Stimulated activated CD4-positive, alpha-beta T cell treated with anti-CD3 and anti-CD28 coated beads, Interleukin-15, amount 100 ng/mL, for 24 hours (primary cell): ENCODE measurements at regions not wholly inside any gene's neighbourhood (a gene's known extent, or its start where the extent isn't known, plus 50 kb on each side); places are given as distances from the start of the nearest gene placed in this dataset.
"Not testable (repeated sequence)": the region's sequence is repeated elsewhere in the genome, so short reads cannot be mapped to it uniquely, and the experiment has no call there.

Experiments used
- DNase-seq: peaks from one replicate; pipeline ENCODE4 v3.0.0-alpha.2; 2020

GRCh38 chr12:90585640-90586304, 369.2 kb downstream of the CCER1 start:
- no peak for DNase-seq

GRCh38 chr12:90576707-90577106, 378.3 kb downstream of the CCER1 start:
- DNase-seq: no peak

- DNase-seq: no peak
Measured at GRCh38 chr12:90575995-90576394, 379.0 kb downstream of the CCER1 start.

GRCh38 chr12:90574676-90575075, 380.3 kb downstream of the CCER1 start:
- DNase-seq: no peak

- DNase-seq: no peak
Measured at GRCh38 chr12:90572778-90573177, 382.2 kb downstream of the CCER1 start.

- no peak for DNase-seq
Measured at GRCh38 chr12:90569685-90570084, 385.3 kb downstream of the CCER1 start.

GRCh38 chr12:90562671-90563070, 392.3 kb downstream of the CCER1 start:
- no peak for DNase-seq

- no peak for DNase-seq
Measured at GRCh38 chr12:90548595-90548994, 406.4 kb downstream of the CCER1 start.

- DNase-seq: no peak
Measured at GRCh38 chr12:90546511-90546910, 408.5 kb downstream of the CCER1 start.

- no peak for DNase-seq
Measured at GRCh38 chr12:90543841-90544240, 411.1 kb downstream of the CCER1 start.

GRCh38 chr12:90543374-90543773, 411.6 kb downstream of the CCER1 start:
- no peak for DNase-seq

GRCh38 chr12:90542852-90543251, 412.1 kb downstream of the CCER1 start:
- not testable (repeated sequence) for DNase-seq

- not testable (repeated sequence) for DNase-seq
Measured at GRCh38 chr12:90533828-90534227, 421.1 kb downstream of the CCER1 start.

GRCh38 chr12:90520002-90520734, 434.8 kb downstream of the CCER1 start:
- no peak for DNase-seq

- no peak for DNase-seq
Measured at GRCh38 chr12:90519285-90519684, 435.7 kb downstream of the CCER1 start.

GRCh38 chr12:90515199-90516175, 439.5 kb downstream of the CCER1 start:
- no peak for DNase-seq

- DNase-seq: no peak
Measured at GRCh38 chr12:90514325-90514724, 440.7 kb downstream of the CCER1 start.

GRCh38 chr12:90512518-90512917, 442.5 kb downstream of the CCER1 start:
- no peak for DNase-seq

- no peak for DNase-seq
Measured at GRCh38 chr12:90510948-90511347, 444.0 kb downstream of the CCER1 start.

GRCh38 chr12:90504806-90505205, 450.2 kb downstream of the CCER1 start:
- DNase-seq: no peak

GRCh38 chr12:90502070-90502469, 452.9 kb downstream of the CCER1 start:
- no peak for DNase-seq

GRCh38 chr12:90501412-90501811, 453.6 kb downstream of the CCER1 start:
- DNase-seq: no peak

GRCh38 chr12:90499795-90500194, 455.2 kb downstream of the CCER1 start:
- DNase-seq: no peak
